Omental fat pad (tissue), 3 donors: ENCODE measurements at regions not wholly inside any gene's neighbourhood (a gene's known extent, or its start where the extent isn't known, plus 50 kb on each side); places are given as distances from the start of the nearest gene placed in this dataset.
"Not testable (repeated sequence)": the region's sequence is repeated elsewhere in the genome, so short reads cannot be mapped to it uniquely, and the experiment has no call there.

Experiments used
- ATAC-seq: fragments of 150-250 bp; one replicate; pipeline ENCODE4 v1.9.1; 2016; ENCODE audit warnings: mild to moderate bottlenecking, moderate library complexity; ENCODE audit not compliant: low FRiP score
- DNase-seq: peaks from one replicate; pipeline ENCODE4 v3.0.0-alpha.2; 2019; ENCODE audit warnings: low spot score
- TF ChIP-seq, protein P1 (sequence below), 3 donors: fragments of 450-650 bp; IDR thresholded peaks; one replicate each; pipeline ENCODE4 v1.5.1; 2016 to 2017; ENCODE audit warnings: antibody characterized with exemption in 3 of 3, mild to moderate bottlenecking in 3 of 3, moderate library complexity in 2 of 3

DNA sequence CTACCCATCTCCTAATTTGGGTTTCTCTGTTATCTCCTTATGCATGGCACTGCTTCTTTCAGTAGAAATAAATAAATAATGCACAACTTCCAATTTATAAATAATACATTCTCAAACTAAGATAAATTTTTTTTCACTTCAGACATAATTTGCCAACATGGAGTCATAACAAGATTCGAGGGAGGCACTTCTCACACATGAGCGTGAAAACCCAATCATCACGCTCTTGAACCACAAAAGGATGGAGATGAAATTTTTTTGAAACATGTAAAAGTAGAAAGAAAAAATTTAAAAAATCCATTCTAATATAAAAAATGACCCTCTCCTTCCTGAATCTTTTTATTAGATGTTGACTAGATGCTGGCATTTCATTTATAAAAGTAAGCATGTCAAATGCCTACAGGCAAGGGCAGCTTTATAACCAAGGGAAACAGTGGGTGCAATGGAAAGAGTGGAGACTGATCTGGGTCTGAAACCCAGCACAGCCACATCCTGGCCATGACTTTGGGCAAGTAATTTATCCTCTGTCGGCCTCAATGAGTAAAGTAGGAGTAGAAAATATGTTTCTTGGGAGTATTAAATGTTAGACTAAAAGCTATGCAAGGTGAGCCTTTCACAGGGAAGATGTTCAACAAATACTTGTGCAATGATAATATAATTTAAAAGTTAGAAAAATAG lies 185.0 kb downstream of the STK31 start:
- TF ChIP-seq, protein P1, sequence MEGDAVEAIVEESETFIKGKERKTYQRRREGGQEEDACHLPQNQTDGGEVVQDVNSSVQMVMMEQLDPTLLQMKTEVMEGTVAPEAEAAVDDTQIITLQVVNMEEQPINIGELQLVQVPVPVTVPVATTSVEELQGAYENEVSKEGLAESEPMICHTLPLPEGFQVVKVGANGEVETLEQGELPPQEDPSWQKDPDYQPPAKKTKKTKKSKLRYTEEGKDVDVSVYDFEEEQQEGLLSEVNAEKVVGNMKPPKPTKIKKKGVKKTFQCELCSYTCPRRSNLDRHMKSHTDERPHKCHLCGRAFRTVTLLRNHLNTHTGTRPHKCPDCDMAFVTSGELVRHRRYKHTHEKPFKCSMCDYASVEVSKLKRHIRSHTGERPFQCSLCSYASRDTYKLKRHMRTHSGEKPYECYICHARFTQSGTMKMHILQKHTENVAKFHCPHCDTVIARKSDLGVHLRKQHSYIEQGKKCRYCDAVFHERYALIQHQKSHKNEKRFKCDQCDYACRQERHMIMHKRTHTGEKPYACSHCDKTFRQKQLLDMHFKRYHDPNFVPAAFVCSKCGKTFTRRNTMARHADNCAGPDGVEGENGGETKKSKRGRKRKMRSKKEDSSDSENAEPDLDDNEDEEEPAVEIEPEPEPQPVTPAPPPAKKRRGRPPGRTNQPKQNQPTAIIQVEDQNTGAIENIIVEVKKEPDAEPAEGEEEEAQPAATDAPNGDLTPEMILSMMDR (IDR thresholded peaks at IDR 0.05): no peak
- DNase-seq: no peak
- ATAC-seq: no peak

DNA sequence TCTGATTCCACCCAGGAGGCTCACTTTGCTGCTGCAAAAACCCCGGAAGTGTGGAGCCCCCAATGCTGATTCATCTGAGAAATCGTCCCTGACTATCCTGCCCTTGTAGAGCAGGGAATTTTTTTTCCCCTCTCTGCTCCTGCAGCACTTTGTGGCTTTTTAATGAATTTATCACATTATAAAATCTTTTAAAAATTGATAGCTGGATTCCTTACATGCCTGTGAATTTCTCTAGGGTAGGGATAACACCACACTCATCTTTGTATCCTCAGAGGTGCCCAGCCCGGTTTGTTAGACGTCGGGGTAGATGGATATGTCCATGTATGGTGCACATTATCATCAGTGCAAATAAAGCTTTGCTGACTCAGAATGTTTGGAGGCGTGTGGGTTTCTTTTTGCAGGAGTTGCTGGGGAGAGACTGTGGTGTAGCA lies 185.7 kb downstream of the STK31 start:
- no peak for ATAC-seq
- TF ChIP-seq, protein P1 (IDR thresholded peaks at IDR 0.05): no peak

DNA sequence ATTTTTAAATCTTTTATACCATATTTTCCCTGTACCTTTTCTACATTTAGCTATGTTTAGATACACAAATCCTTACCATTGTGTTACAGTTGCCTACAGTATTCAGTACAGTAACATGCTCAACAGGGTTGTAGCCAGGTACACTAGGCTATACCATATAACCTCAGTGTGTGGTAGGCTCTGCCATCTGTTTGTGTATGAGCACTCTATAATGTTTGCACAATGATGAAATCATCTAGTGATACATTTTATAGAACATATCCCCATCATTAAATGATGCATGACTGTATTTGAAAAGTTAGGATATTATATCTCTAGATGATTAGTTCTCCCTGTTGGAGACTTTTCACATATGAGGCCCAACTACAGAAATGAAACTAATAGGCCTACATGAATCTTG lies 188.6 kb downstream of the STK31 start:
- TF ChIP-seq, protein P1 (IDR thresholded peaks at IDR 0.05): no peak
- DNase-seq: no peak
- no peak for ATAC-seq

More for the DNA sequence above, 185.7 kb downstream of the STK31 start:
- DNase-seq: no peak

DNA sequence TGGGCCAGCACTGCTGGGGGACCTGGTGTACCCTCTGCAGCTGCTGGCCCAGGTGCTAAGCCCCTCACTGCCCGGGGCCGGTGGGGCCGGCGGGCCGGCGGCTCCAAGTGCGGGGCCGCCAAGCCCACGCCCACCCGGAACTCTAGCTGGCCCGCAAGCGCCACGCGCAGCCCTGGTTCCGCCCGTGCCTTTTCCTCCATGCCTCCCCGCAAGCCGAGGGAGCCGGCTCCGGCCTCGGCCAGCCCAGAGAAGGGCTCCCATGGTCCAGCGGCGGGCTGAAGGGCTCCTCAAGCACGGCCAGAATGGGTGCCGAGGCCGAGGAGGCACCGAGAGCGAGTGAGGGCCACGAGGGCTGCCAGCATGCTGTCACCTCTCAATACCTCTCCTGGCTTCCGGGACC lies 194.9 kb downstream of the STK31 start:
- not testable (repeated sequence) for ATAC-seq, DNase-seq

DNA sequence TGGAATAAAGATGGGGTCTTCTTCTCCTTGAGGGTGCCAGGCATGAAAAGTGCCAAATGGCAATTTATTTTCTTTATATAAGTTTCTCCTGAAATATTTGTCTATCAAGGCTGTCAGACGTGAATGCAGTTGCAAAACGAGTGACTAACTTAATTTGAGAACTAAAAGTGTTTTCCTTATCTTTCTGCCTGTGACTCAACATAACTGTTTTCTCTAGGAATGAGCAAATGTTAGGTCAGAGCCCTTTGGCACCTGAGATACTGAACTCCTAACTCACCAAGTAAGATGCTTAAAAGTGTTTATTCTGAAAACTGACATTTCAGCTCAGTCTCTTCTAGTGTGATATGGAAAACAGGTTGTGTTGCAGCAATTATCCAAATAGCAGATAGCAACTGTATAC lies 197.0 kb downstream of the STK31 start:
- ATAC-seq: peak; percentile 86
- TF ChIP-seq, protein P1 (IDR thresholded peaks at IDR 0.05): no peak
- no peak for DNase-seq

DNA sequence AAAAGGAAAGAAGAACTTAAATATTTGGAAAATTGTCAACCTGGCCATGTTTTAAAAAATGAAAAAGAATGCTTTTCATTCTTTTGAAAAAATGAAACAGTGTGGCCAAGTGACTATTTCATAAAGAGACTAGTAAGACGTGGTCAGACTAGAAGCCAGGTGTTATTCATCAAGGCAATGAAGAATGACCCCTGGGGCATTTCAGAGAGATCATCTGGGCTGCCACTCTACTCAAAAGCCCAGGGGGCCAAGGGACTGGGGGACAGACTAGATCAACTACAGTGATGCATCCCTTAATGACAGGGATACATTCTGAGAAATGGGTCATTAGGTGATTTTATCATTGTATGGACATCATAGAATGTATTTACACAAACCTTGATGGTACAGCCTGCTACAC lies 199.4 kb downstream of the STK31 start:
- TF ChIP-seq, protein P1 (IDR thresholded peaks at IDR 0.05): no peak
- no peak for DNase-seq
- no peak for ATAC-seq

GRCh38 chr7:23912065-23912464 lies 202.0 kb downstream of the STK31 start:
- ATAC-seq (no peak), DNase-seq (no peak)
- TF ChIP-seq, protein P1 (IDR thresholded peaks at IDR 0.05): no peak
